WTC11 (cell line): ENCODE measurements at regions not wholly inside any gene's neighbourhood (a gene's known extent, or its start where the extent isn't known, plus 50 kb on each side); places are given as distances from the start of the nearest gene placed in this dataset.

ENCODE experiments used
- ATAC-seq: fragments of 200-7000 bp; cut with Tn5 transposase; 2 replicates; pipeline ENCODE4 v1.10.0; 2021; ENCODE audit warnings: mild to moderate bottlenecking, moderate library complexity
- CTCF ChIA-PET: fragments of 300-600 bp; sonication (Branson Sonifier 250); formaldehyde crosslinking; loops from one replicate; lab custom pipeline; 2021; ENCODE audit warnings: antibody characterized with exemption; lab: Charles Lee
- POLR2A ChIA-PET: fragments of 350-600 bp; sonication (Branson Sonifier 250); formaldehyde crosslinking; loops from one replicate; lab custom pipeline; 2021; ENCODE audit warnings: antibody characterized with exemption; lab: Charles Lee
- DNase-seq: peaks from one replicate; pipeline ENCODE4 v3.0.0; 2021; ENCODE audit warnings: low spot score
- H3K27ac Mint-ChIP-seq: 2 replicates; pipeline ENCODE4 v1.8.0; 2021; ENCODE audit warnings: mixed read lengths
- H3K27me3 Mint-ChIP-seq: 2 replicates; pipeline ENCODE4 v1.8.0; 2021; ENCODE audit warnings: low read depth, mild to moderate bottlenecking, moderate library complexity, mixed read lengths
- H3K36me3 Mint-ChIP-seq: 2 replicates; pipeline ENCODE4 v1.8.0; 2021; ENCODE audit warnings: mixed read lengths
- H3K4me1 Mint-ChIP-seq: 2 replicates; pipeline ENCODE4 v1.8.0; 2022; ENCODE audit warnings: mixed read lengths
- H3K4me3 Mint-ChIP-seq: 2 replicates; pipeline ENCODE4 v1.8.0; 2021; ENCODE audit warnings: mild to moderate bottlenecking, moderate library complexity, mixed read lengths
- H3K9me3 Mint-ChIP-seq: 2 replicates; pipeline ENCODE4 v1.8.0; 2021; ENCODE audit warnings: mixed read lengths
- CREM ChIP-seq: sonication (generic); formaldehyde crosslinking; IDR thresholded peaks from 2 replicates; pipeline ENCODE4 v1.8.1; 2022; ENCODE audit warnings: mild to moderate bottlenecking, missing genetic modification reagents, moderate library complexity
- ETV6 ChIP-seq: sonication (generic); formaldehyde crosslinking; IDR thresholded peaks from 2 replicates; pipeline ENCODE4 v1.8.1; 2022; ENCODE audit warnings: mild to moderate bottlenecking, missing genetic modification reagents
- FOXJ3 ChIP-seq: sonication (generic); formaldehyde crosslinking; IDR thresholded peaks from 2 replicates; pipeline ENCODE4 v1.9.0; 2021; ENCODE audit warnings: missing genetic modification reagents, mild to moderate bottlenecking, borderline replicate concordance
- FOXP1 ChIP-seq: sonication (generic); formaldehyde crosslinking; IDR thresholded peaks from 2 replicates; pipeline ENCODE4 v1.8.0; 2022; ENCODE audit warnings: missing genetic modification reagents, mild to moderate bottlenecking, moderate library complexity, borderline replicate concordance
- GRHL2 ChIP-seq: fragments of 250-450 bp; sonication (Bioruptor Pico); IDR thresholded peaks from 2 replicates; pipeline ENCODE4 v1.8.0; 2022; ENCODE audit warnings: mild to moderate bottlenecking, moderate library complexity; ENCODE audit not compliant: insufficient replicate concordance, severe bottlenecking
- HMGA2 ChIP-seq: fragments of 250-450 bp; sonication (Bioruptor Pico); IDR thresholded peaks from 2 replicates; pipeline ENCODE4 v1.4.0; 2021; ENCODE audit warnings: mild to moderate bottlenecking, moderate library complexity
- JAZF1 ChIP-seq: fragments of 250-450 bp; sonication (Bioruptor Pico); IDR thresholded peaks from 2 replicates; pipeline ENCODE4 v1.9.0; 2021; ENCODE audit warnings: moderate library complexity, mild to moderate bottlenecking, inconsistent platforms
- NFE2L1 ChIP-seq: sonication (generic); formaldehyde crosslinking; IDR thresholded peaks from 2 replicates; pipeline ENCODE4 v1.8.1; 2023; ENCODE audit warnings: missing genetic modification reagents
- NR1H2 ChIP-seq: sonication (generic); formaldehyde crosslinking; IDR thresholded peaks from 2 replicates; pipeline ENCODE4 v1.9.0; 2021; ENCODE audit warnings: mild to moderate bottlenecking, moderate library complexity, missing genetic modification reagents
- RORB ChIP-seq: fragments of 250-450 bp; sonication (Bioruptor Pico); IDR thresholded peaks from 2 replicates; pipeline ENCODE4 v1.9.0; 2021; ENCODE audit warnings: mild to moderate bottlenecking
- SMAD4 ChIP-seq: sonication (generic); formaldehyde crosslinking; IDR thresholded peaks from 2 replicates; pipeline ENCODE4 v1.8.0; 2022; ENCODE audit warnings: mild to moderate bottlenecking, missing genetic modification reagents
- ZBTB21 ChIP-seq: sonication (generic); formaldehyde crosslinking; IDR thresholded peaks from 2 replicates; pipeline ENCODE4 v1.8.1; 2023; ENCODE audit warnings: mild to moderate bottlenecking, missing genetic modification reagents, borderline replicate concordance
- ZNF219 ChIP-seq: sonication (generic); formaldehyde crosslinking; IDR thresholded peaks from 2 replicates; pipeline ENCODE4 v1.8.0; 2023; ENCODE audit warnings: missing genetic modification reagents, mild to moderate bottlenecking, borderline replicate concordance
- ZNF423 ChIP-seq: fragments of 250-450 bp; sonication (Bioruptor Pico); IDR thresholded peaks from 2 replicates; pipeline ENCODE4 v2.1.2; 2022; ENCODE audit warnings: mild to moderate bottlenecking, moderate library complexity
- TF ChIP-seq, protein P1 (sequence below): sonication (generic); formaldehyde crosslinking; IDR thresholded peaks from 2 replicates; pipeline ENCODE4 v1.8.0; 2023; ENCODE audit warnings: mild to moderate bottlenecking, missing genetic modification reagents
- TF ChIP-seq, protein P2 (sequence below): fragments of 250-450 bp; sonication (Bioruptor Pico); IDR thresholded peaks from 2 replicates; pipeline ENCODE4 v1.9.0; 2021; ENCODE audit warnings: mild to moderate bottlenecking
- TF ChIP-seq, protein P3 (sequence below): sonication (generic); formaldehyde crosslinking; conservative IDR thresholded peaks from 2 replicates; pipeline ENCODE4 v1.8.1; 2023; ENCODE audit warnings: mild to moderate bottlenecking, low read depth, missing genetic modification reagents, moderate library complexity
- TF ChIP-seq, protein P4 (sequence below): sonication (generic); formaldehyde crosslinking; IDR thresholded peaks from 2 replicates; pipeline ENCODE4 v1.8.0; 2023; ENCODE audit warnings: missing genetic modification reagents
- TF ChIP-seq, protein P5 (sequence below): sonication (generic); formaldehyde crosslinking; IDR thresholded peaks from 2 replicates; pipeline ENCODE4 v1.8.1; 2023; ENCODE audit warnings: mild to moderate bottlenecking, missing genetic modification reagents, borderline replicate concordance
- TF ChIP-seq, protein P6 (sequence below): sonication (generic); formaldehyde crosslinking; IDR thresholded peaks from 2 replicates; pipeline ENCODE4 v1.8.1; 2023; ENCODE audit warnings: mild to moderate bottlenecking, missing genetic modification reagents, moderate library complexity

DNA sequence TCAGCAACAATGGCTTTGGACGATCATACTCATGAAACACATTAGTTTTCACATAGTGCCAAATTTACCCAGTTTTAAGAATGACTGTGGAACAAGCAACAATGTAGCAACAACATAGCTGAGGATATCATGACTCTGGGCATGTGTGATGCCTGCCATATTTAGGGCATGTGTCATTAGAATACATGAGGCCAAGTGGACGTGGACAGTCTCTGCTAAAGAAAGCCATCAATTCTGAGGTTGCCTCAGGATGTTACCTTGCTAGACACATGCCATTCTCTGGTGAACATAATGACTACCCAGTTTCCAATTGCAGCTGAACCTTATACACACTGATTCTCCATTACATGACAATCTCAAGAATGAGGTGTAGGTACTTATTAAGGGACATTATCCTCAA, 103.3 kb upstream of the ADAMTS19 start:
- CTCF ChIA-PET, result no interaction called here
- Mint-ChIP-seq H3K4me1 (peaks cover 4% of the 10 kb centered on the region), H3K36me3 (no peaks in the 10 kb centered on the region), H3K4me3 (no peak overlapping the region), H3K9me3 (no peaks in the 10 kb centered on the region), H3K27me3 (no peaks in the 10 kb centered on the region), H3K27ac (no peak overlapping the region)
- POLR2A ChIA-PET, result no interaction called here
- TF ChIP-seq ZNF219 (CRISPR knock-in tag) (no peak), RORB (no peak), CREM (CRISPR knock-in tag) (no peak)
- no peak for DNase-seq
- ATAC-seq, result no peak

DNA sequence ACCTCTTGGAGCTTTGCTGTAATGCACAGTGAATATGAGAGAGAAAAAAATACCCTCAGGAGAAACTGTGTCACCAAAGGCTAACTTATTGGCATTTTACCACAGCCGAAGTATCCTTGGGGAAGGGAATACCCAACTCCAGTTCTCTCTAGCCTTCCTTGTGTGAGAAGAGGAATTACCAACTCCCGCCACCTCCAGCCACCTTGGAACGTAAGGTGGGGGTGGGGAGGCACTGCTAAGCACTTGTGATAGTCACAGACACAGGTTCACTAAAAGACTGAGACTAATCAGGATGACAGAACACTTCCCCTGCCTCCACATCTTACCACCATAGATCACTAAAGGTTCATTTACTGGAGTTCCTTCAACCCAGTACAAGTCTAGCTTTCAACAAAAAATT, 102.0 kb upstream of the ADAMTS19 start:
- Mint-ChIP-seq H3K4me1 (peaks cover 4% of the 10 kb centered on the region), H3K27me3 (no peaks in the 10 kb centered on the region), H3K9me3 (no peaks in the 10 kb centered on the region), H3K36me3 (no peaks in the 10 kb centered on the region), H3K27ac (no peak overlapping the region), H3K4me3 (no peak overlapping the region)
- CTCF ChIA-PET, result interaction anchor here (0.5 kb wide), 1 partner anchor 85 kb away, joined by 3 read pairs; no protein-coding TSS in a partner anchor
- no peak for DNase-seq
- TF ChIP-seq, protein P1, sequence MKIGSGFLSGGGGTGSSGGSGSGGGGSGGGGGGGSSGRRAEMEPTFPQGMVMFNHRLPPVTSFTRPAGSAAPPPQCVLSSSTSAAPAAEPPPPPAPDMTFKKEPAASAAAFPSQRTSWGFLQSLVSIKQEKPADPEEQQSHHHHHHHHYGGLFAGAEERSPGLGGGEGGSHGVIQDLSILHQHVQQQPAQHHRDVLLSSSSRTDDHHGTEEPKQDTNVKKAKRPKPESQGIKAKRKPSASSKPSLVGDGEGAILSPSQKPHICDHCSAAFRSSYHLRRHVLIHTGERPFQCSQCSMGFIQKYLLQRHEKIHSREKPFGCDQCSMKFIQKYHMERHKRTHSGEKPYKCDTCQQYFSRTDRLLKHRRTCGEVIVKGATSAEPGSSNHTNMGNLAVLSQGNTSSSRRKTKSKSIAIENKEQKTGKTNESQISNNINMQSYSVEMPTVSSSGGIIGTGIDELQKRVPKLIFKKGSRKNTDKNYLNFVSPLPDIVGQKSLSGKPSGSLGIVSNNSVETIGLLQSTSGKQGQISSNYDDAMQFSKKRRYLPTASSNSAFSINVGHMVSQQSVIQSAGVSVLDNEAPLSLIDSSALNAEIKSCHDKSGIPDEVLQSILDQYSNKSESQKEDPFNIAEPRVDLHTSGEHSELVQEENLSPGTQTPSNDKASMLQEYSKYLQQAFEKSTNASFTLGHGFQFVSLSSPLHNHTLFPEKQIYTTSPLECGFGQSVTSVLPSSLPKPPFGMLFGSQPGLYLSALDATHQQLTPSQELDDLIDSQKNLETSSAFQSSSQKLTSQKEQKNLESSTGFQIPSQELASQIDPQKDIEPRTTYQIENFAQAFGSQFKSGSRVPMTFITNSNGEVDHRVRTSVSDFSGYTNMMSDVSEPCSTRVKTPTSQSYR (CRISPR knock-in tag), result no peak
- no peak for TF ChIP-seq ETV6 (CRISPR knock-in tag)
- no peak for TF ChIP-seq HMGA2 (CRISPR knock-in tag)
- TF ChIP-seq SMAD4, result no peak
- TF ChIP-seq GRHL2 (CRISPR knock-in tag), result no peak
- TF ChIP-seq FOXJ3 (CRISPR knock-in tag), result no peak
- no peak for TF ChIP-seq ZNF423 (CRISPR knock-in tag)
- TF ChIP-seq NR1H2 (CRISPR knock-in tag), result no peak
- TF ChIP-seq, protein P2, sequence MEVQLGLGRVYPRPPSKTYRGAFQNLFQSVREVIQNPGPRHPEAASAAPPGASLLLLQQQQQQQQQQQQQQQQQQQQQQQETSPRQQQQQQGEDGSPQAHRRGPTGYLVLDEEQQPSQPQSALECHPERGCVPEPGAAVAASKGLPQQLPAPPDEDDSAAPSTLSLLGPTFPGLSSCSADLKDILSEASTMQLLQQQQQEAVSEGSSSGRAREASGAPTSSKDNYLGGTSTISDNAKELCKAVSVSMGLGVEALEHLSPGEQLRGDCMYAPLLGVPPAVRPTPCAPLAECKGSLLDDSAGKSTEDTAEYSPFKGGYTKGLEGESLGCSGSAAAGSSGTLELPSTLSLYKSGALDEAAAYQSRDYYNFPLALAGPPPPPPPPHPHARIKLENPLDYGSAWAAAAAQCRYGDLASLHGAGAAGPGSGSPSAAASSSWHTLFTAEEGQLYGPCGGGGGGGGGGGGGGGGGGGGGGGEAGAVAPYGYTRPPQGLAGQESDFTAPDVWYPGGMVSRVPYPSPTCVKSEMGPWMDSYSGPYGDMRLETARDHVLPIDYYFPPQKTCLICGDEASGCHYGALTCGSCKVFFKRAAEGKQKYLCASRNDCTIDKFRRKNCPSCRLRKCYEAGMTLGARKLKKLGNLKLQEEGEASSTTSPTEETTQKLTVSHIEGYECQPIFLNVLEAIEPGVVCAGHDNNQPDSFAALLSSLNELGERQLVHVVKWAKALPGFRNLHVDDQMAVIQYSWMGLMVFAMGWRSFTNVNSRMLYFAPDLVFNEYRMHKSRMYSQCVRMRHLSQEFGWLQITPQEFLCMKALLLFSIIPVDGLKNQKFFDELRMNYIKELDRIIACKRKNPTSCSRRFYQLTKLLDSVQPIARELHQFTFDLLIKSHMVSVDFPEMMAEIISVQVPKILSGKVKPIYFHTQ, result no peak
- no peak for TF ChIP-seq NFE2L1 (CRISPR knock-in tag)
- TF ChIP-seq, protein P3, sequence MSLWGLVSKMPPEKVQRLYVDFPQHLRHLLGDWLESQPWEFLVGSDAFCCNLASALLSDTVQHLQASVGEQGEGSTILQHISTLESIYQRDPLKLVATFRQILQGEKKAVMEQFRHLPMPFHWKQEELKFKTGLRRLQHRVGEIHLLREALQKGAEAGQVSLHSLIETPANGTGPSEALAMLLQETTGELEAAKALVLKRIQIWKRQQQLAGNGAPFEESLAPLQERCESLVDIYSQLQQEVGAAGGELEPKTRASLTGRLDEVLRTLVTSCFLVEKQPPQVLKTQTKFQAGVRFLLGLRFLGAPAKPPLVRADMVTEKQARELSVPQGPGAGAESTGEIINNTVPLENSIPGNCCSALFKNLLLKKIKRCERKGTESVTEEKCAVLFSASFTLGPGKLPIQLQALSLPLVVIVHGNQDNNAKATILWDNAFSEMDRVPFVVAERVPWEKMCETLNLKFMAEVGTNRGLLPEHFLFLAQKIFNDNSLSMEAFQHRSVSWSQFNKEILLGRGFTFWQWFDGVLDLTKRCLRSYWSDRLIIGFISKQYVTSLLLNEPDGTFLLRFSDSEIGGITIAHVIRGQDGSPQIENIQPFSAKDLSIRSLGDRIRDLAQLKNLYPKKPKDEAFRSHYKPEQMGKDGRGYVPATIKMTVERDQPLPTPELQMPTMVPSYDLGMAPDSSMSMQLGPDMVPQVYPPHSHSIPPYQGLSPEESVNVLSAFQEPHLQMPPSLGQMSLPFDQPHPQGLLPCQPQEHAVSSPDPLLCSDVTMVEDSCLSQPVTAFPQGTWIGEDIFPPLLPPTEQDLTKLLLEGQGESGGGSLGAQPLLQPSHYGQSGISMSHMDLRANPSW (CRISPR knock-in tag), result no peak
- TF ChIP-seq, protein P4, sequence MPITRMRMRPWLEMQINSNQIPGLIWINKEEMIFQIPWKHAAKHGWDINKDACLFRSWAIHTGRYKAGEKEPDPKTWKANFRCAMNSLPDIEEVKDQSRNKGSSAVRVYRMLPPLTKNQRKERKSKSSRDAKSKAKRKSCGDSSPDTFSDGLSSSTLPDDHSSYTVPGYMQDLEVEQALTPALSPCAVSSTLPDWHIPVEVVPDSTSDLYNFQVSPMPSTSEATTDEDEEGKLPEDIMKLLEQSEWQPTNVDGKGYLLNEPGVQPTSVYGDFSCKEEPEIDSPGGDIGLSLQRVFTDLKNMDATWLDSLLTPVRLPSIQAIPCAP (CRISPR knock-in tag), result no peak
- TF ChIP-seq CREM (CRISPR knock-in tag), result no peak
- TF ChIP-seq JAZF1 (CRISPR knock-in tag), result no peak
- TF ChIP-seq ZBTB21, result no peak
- TF ChIP-seq, protein P5, sequence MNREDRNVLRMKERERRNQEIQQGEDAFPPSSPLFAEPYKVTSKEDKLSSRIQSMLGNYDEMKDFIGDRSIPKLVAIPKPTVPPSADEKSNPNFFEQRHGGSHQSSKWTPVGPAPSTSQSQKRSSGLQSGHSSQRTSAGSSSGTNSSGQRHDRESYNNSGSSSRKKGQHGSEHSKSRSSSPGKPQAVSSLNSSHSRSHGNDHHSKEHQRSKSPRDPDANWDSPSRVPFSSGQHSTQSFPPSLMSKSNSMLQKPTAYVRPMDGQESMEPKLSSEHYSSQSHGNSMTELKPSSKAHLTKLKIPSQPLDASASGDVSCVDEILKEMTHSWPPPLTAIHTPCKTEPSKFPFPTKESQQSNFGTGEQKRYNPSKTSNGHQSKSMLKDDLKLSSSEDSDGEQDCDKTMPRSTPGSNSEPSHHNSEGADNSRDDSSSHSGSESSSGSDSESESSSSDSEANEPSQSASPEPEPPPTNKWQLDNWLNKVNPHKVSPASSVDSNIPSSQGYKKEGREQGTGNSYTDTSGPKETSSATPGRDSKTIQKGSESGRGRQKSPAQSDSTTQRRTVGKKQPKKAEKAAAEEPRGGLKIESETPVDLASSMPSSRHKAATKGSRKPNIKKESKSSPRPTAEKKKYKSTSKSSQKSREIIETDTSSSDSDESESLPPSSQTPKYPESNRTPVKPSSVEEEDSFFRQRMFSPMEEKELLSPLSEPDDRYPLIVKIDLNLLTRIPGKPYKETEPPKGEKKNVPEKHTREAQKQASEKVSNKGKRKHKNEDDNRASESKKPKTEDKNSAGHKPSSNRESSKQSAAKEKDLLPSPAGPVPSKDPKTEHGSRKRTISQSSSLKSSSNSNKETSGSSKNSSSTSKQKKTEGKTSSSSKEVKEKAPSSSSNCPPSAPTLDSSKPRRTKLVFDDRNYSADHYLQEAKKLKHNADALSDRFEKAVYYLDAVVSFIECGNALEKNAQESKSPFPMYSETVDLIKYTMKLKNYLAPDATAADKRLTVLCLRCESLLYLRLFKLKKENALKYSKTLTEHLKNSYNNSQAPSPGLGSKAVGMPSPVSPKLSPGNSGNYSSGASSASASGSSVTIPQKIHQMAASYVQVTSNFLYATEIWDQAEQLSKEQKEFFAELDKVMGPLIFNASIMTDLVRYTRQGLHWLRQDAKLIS (CRISPR knock-in tag), result no peak
- no peak for TF ChIP-seq FOXP1 (CRISPR knock-in tag)
- TF ChIP-seq, protein P6, sequence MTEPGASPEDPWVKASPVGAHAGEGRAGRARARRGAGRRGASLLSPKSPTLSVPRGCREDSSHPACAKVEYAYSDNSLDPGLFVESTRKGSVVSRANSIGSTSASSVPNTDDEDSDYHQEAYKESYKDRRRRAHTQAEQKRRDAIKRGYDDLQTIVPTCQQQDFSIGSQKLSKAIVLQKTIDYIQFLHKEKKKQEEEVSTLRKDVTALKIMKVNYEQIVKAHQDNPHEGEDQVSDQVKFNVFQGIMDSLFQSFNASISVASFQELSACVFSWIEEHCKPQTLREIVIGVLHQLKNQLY (CRISPR knock-in tag), result no peak
- peak; percentile 81 for ATAC-seq
- POLR2A ChIA-PET, result no interaction called here
